SU-DHL-6 (cell line): ENCODE measurements at regions not wholly inside any gene's neighbourhood (a gene's known extent, or its start where the extent isn't known, plus 50 kb on each side); places are given as distances from the start of the nearest gene placed in this dataset.
"Not testable (repeated sequence)": the region's sequence is repeated elsewhere in the genome, so short reads cannot be mapped to it uniquely, and the experiment has no call there.

ENCODE experiments used
- H2AFZ ChIP-seq: fragments of 200-600 bp; sonication (generic); 2 replicates; pipeline ENCODE4 v1.6.1; 2014; ENCODE audit warnings: low read depth, mild to moderate bottlenecking, moderate library complexity, mixed read lengths, antibody characterized with exemption, low read length; ENCODE audit not compliant: severe bottlenecking
- H3F3A ChIP-seq: fragments of 200-600 bp; shearing (Covaris generic); 2 replicates; pipeline ENCODE4 v1.6.0; 2016; ENCODE audit warnings: antibody characterized with exemption, mild to moderate bottlenecking; ENCODE audit not compliant: insufficient read depth
- H3K27ac ChIP-seq: fragments of 200-600 bp; sonication (generic); 2 replicates; pipeline ENCODE4 v1.5.1; 2016; ENCODE audit warnings: low read depth, mild to moderate bottlenecking, low read length, moderate library complexity, mixed read lengths
- H3K27me3 ChIP-seq: fragments of 200-600 bp; sonication (generic), shearing (Covaris generic); 2 replicates; pipeline ENCODE4 v1.6.0; 2014; ENCODE audit warnings: mild to moderate bottlenecking, low read length
- H3K36me3 ChIP-seq: fragments of 200-600 bp; sonication (generic); 2 replicates; pipeline ENCODE4 v1.6.1; 2014; ENCODE audit warnings: mild to moderate bottlenecking, low read length, mixed read lengths
- H3K4me2 ChIP-seq: fragments of 300-600, 200-600 bp; shearing (Covaris generic), sonication (generic); 2 replicates; pipeline ENCODE4 v1.6.0; 2014; ENCODE audit warnings: low read length, low read depth, mild to moderate bottlenecking; ENCODE audit not compliant: poor library complexity, severe bottlenecking
- H3K4me3 ChIP-seq: fragments of 200-600 bp; sonication (generic); 2 replicates; pipeline ENCODE4 v1.5.1; 2014; ENCODE audit warnings: antibody characterized with exemption, low read length, mild to moderate bottlenecking, mixed read lengths; ENCODE audit not compliant: insufficient read depth, poor library complexity, severe bottlenecking
- H3K79me2 ChIP-seq: fragments of 200-600 bp; sonication (generic); 2 replicates; pipeline ENCODE4 v1.6.1; 2014; ENCODE audit warnings: mild to moderate bottlenecking, low read length, moderate library complexity; ENCODE audit not compliant: insufficient read depth
- H3K9ac ChIP-seq: fragments of 200-600 bp; sonication (generic); 2 replicates; pipeline ENCODE4 v1.7.0; 2014; ENCODE audit warnings: mild to moderate bottlenecking, low read length
- H3K9me2 ChIP-seq: fragments of 200-600 bp; sonication (generic); replicated peaks from 2 replicates; pipeline ENCODE4 v1.6.1; 2014; ENCODE audit warnings: low read length; ENCODE audit not compliant: insufficient read depth
- H3K9me3 ChIP-seq: fragments of 200-600 bp; sonication (generic); 2 replicates; pipeline ENCODE4 v1.6.1; 2014; ENCODE audit warnings: low read length, mixed read lengths; ENCODE audit not compliant: insufficient read depth
- H4K20me1 ChIP-seq: fragments of 200-600 bp; sonication (generic); 2 replicates; pipeline ENCODE4 v1.6.1; 2014; ENCODE audit warnings: low read depth, mild to moderate bottlenecking, antibody characterized with exemption, low read length, moderate library complexity, mixed read lengths
- CTCF ChIP-seq: fragments of 200-600 bp; sonication (generic); IDR thresholded peaks from one replicate; pipeline ENCODE4 v1.5.1; 2017; ENCODE audit warnings: antibody characterized with exemption, mild to moderate bottlenecking, low read length, moderate library complexity; ENCODE audit not compliant: insufficient read depth, poor library complexity, severe bottlenecking
- EZH2phosphoT487 ChIP-seq: fragments of 200-600 bp; sonication (generic), shearing (Covaris generic); conservative IDR thresholded peaks from 2 replicates; pipeline ENCODE4 v1.6.1; 2018; ENCODE audit warnings: mild to moderate bottlenecking, antibody characterized with exemption, low read length, moderate library complexity, mixed read lengths

- Histone ChIP-seq H3K79me2 (no peaks in the 10 kb centered on the region), H4K20me1 (no peaks in the 10 kb centered on the region), H3K27ac (no peak overlapping the region), H2AFZ (no peak overlapping the region), H3K4me3 (no peak overlapping the region), H3K4me2 (no peak overlapping the region), H3K9ac (no peak overlapping the region), H3K36me3 (no peaks in the 10 kb centered on the region), H3F3A (no peaks in the 10 kb centered on the region), H3K9me2 (no peaks in the 10 kb centered on the region), H3K9me3 (no peaks in the 10 kb centered on the region), H3K27me3 (no peaks in the 10 kb centered on the region)
- no peak for TF ChIP-seq CTCF
- no peak for TF ChIP-seq EZH2phosphoT487
These were observed 66.1 kb upstream of the H2AZ1 start for GRCh38 chr4:100016191-100016590.

GRCh38 chr4:100014616-100015015, 64.5 kb upstream of the H2AZ1 start:
- H3K79me2 ChIP-seq = no peaks in the 10 kb centered on the region
- TF ChIP-seq CTCF (no peak), EZH2phosphoT487 (no peak)
- no peaks in the 10 kb centered on the region for H3K9me3 ChIP-seq
- H3K27me3 ChIP-seq = no peaks in the 10 kb centered on the region
- no peaks in the 10 kb centered on the region for H3K36me3 ChIP-seq
- H3K9me2 ChIP-seq = no peaks in the 10 kb centered on the region
- H4K20me1 ChIP-seq = no peaks in the 10 kb centered on the region
- H3K9ac ChIP-seq = no peak overlapping the region
- H3K4me3 ChIP-seq = no peak overlapping the region
- H3K27ac ChIP-seq = no peak overlapping the region
- H3F3A ChIP-seq = no peaks in the 10 kb centered on the region
- H2AFZ ChIP-seq = no peak overlapping the region
- no peak overlapping the region for H3K4me2 ChIP-seq

GRCh38 chr4:100009490-100009889, 59.4 kb upstream of the H2AZ1 start:
- no peak for TF ChIP-seq CTCF
- no peak for TF ChIP-seq EZH2phosphoT487
- no peaks in the 10 kb centered on the region for H3K9me2 ChIP-seq
- no peaks in the 10 kb centered on the region for H3K79me2 ChIP-seq
- H3K27ac ChIP-seq = no peak overlapping the region
- no peaks in the 10 kb centered on the region for H3F3A ChIP-seq
- H3K36me3 ChIP-seq = no peaks in the 10 kb centered on the region
- no peaks in the 10 kb centered on the region for H3K27me3 ChIP-seq
- H3K9ac ChIP-seq = no peak overlapping the region
- no peak overlapping the region for H3K4me2 ChIP-seq
- no peaks in the 10 kb centered on the region for H4K20me1 ChIP-seq
- H3K9me3 ChIP-seq = no peaks in the 10 kb centered on the region
- no peak overlapping the region for H3K4me3 ChIP-seq
- no peak overlapping the region for H2AFZ ChIP-seq

GRCh38 chr4:100008048-100008447, 58.0 kb upstream of the H2AZ1 start:
- H3K9me3 ChIP-seq = no peaks in the 10 kb centered on the region
- H3K36me3 ChIP-seq = no peaks in the 10 kb centered on the region
- H3K9me2 ChIP-seq = no peaks in the 10 kb centered on the region
- H3K27me3 ChIP-seq = no peaks in the 10 kb centered on the region
- TF ChIP-seq CTCF (no peak), EZH2phosphoT487 (no peak)
- H3K27ac ChIP-seq = no peak overlapping the region
- no peak overlapping the region for H2AFZ ChIP-seq
- H4K20me1 ChIP-seq = no peaks in the 10 kb centered on the region
- H3K4me2 ChIP-seq = no peak overlapping the region
- no peak overlapping the region for H3K9ac ChIP-seq
- no peak overlapping the region for H3K4me3 ChIP-seq
- H3K79me2 ChIP-seq = no peaks in the 10 kb centered on the region
- no peaks in the 10 kb centered on the region for H3F3A ChIP-seq

GRCh38 chr4:100006161-100006560, 56.1 kb upstream of the H2AZ1 start:
- not testable (repeated sequence) for H3K4me2 ChIP-seq, H3K79me2 ChIP-seq, H3K9me3 ChIP-seq, H3F3A ChIP-seq, H3K27ac ChIP-seq, H2AFZ ChIP-seq, H3K9ac ChIP-seq, H3K27me3 ChIP-seq, H3K4me3 ChIP-seq, H4K20me1 ChIP-seq, H3K36me3 ChIP-seq, H3K9me2 ChIP-seq
